ENCODE measurements at regions not wholly inside any gene's neighbourhood (a gene's known extent, or its start where the extent isn't known, plus 50 kb on each side); places are given as distances from the start of the nearest gene placed in this dataset.

- no peak overlapping the region for H3K4me3 ChIP-seq (ENCODE audit: low read depth in 1 of 3, low read length in 3 of 3)
- no peak overlapping the region for H3K9ac ChIP-seq (ENCODE audit: low read depth in 1 of 2, low read length in 2 of 2)
- no peaks in the 10 kb centered on the region for H3K9me3 ChIP-seq (ENCODE audit: control insufficient read depth in 4 of 4, low read length in 3 of 4)
- H3K36me3 ChIP-seq (ENCODE audit: control insufficient read depth in 4 of 4, insufficient read depth in 3 of 4, low read depth in 1 of 4, low read length in 3 of 4), result no peaks in the 10 kb centered on the region
- no peaks in the 10 kb centered on the region for H3K27me3 ChIP-seq (ENCODE audit: control insufficient read depth in 4 of 4, insufficient read depth in 4 of 4, low read length in 3 of 4)
- WGBS, result 18% methylated on average over 4 of the region's 4 CpGs
- no peak overlapping the region for H3K27ac ChIP-seq (ENCODE audit: low read depth in 1 of 2, low read length in 2 of 2)
- TF ChIP-seq, protein P1, sequence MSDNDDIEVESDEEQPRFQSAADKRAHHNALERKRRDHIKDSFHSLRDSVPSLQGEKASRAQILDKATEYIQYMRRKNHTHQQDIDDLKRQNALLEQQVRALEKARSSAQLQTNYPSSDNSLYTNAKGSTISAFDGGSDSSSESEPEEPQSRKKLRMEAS (IDR thresholded peaks at IDR 0.05), result no peak
- TF ChIP-seq HNF4A (conservative IDR thresholded peaks at IDR 0.05) (no peak), RXRA (IDR thresholded peaks at IDR 0.05) (no peak), JUND (IDR thresholded peaks at IDR 0.05) (no peak), SP1 (IDR thresholded peaks at IDR 0.05) (no peak), EGR1 (IDR thresholded peaks at IDR 0.05; ENCODE audit: low read depth in 2 of 2) (no peak), NR2F2 (IDR thresholded peaks at IDR 0.05) (no peak), FOXA1 (IDR thresholded peaks at IDR 0.05) (no peak), TAF1 (conservative IDR thresholded peaks at IDR 0.05) (no peak), HNF4G (IDR thresholded peaks at IDR 0.05) (no peak), YY1 (IDR thresholded peaks at IDR 0.05) (no peak)
- TF ChIP-seq, protein P2, sequence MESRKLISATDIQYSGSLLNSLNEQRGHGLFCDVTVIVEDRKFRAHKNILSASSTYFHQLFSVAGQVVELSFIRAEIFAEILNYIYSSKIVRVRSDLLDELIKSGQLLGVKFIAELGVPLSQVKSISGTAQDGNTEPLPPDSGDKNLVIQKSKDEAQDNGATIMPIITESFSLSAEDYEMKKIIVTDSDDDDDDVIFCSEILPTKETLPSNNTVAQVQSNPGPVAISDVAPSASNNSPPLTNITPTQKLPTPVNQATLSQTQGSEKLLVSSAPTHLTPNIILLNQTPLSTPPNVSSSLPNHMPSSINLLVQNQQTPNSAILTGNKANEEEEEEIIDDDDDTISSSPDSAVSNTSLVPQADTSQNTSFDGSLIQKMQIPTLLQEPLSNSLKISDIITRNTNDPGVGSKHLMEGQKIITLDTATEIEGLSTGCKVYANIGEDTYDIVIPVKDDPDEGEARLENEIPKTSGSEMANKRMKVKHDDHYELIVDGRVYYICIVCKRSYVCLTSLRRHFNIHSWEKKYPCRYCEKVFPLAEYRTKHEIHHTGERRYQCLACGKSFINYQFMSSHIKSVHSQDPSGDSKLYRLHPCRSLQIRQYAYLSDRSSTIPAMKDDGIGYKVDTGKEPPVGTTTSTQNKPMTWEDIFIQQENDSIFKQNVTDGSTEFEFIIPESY (IDR thresholded peaks at IDR 0.05), result no peak
- TF ChIP-seq, protein P3, sequence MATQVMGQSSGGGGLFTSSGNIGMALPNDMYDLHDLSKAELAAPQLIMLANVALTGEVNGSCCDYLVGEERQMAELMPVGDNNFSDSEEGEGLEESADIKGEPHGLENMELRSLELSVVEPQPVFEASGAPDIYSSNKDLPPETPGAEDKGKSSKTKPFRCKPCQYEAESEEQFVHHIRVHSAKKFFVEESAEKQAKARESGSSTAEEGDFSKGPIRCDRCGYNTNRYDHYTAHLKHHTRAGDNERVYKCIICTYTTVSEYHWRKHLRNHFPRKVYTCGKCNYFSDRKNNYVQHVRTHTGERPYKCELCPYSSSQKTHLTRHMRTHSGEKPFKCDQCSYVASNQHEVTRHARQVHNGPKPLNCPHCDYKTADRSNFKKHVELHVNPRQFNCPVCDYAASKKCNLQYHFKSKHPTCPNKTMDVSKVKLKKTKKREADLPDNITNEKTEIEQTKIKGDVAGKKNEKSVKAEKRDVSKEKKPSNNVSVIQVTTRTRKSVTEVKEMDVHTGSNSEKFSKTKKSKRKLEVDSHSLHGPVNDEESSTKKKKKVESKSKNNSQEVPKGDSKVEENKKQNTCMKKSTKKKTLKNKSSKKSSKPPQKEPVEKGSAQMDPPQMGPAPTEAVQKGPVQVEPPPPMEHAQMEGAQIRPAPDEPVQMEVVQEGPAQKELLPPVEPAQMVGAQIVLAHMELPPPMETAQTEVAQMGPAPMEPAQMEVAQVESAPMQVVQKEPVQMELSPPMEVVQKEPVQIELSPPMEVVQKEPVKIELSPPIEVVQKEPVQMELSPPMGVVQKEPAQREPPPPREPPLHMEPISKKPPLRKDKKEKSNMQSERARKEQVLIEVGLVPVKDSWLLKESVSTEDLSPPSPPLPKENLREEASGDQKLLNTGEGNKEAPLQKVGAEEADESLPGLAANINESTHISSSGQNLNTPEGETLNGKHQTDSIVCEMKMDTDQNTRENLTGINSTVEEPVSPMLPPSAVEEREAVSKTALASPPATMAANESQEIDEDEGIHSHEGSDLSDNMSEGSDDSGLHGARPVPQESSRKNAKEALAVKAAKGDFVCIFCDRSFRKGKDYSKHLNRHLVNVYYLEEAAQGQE (IDR thresholded peaks at IDR 0.05), result no peak
- no peak for DNase-seq (ENCODE audit: low spot score)
- no peaks in the 10 kb centered on the region for H3K4me1 ChIP-seq (ENCODE audit: control insufficient read depth in 4 of 4, insufficient read depth in 4 of 4, low read length in 3 of 4)
These were observed 274.9 kb downstream of the FAM181B start for GRCh38 chr11:82458761-82459160.

GRCh38 chr11:82458147-82458546 is 275.5 kb downstream of the FAM181B start:
- H3K4me1 ChIP-seq (ENCODE audit: control insufficient read depth in 4 of 4, insufficient read depth in 4 of 4, low read length in 3 of 4), result no peaks in the 10 kb centered on the region
- WGBS, result 45% methylated on average over 1 of the region's 1 CpG
- no peak for DNase-seq (ENCODE audit: low spot score)
- no peaks in the 10 kb centered on the region for H3K36me3 ChIP-seq (ENCODE audit: control insufficient read depth in 4 of 4, insufficient read depth in 3 of 4, low read depth in 1 of 4, low read length in 3 of 4)
- H3K9ac ChIP-seq (ENCODE audit: low read depth in 1 of 2, low read length in 2 of 2), result no peak overlapping the region
- no peak overlapping the region for H3K27ac ChIP-seq (ENCODE audit: low read depth in 1 of 2, low read length in 2 of 2)
- TF ChIP-seq, protein P2 (IDR thresholded peaks at IDR 0.05), result no peak
- TF ChIP-seq HNF4A (conservative IDR thresholded peaks at IDR 0.05), result no peak
- TF ChIP-seq JUND (IDR thresholded peaks at IDR 0.05), result no peak
- no peak for TF ChIP-seq FOXA2 (IDR thresholded peaks at IDR 0.05)
- TF ChIP-seq EGR1 (IDR thresholded peaks at IDR 0.05; ENCODE audit: low read depth in 2 of 2), result no peak
- TF ChIP-seq HNF4G (IDR thresholded peaks at IDR 0.05), result no peak
- TF ChIP-seq, protein P4, sequence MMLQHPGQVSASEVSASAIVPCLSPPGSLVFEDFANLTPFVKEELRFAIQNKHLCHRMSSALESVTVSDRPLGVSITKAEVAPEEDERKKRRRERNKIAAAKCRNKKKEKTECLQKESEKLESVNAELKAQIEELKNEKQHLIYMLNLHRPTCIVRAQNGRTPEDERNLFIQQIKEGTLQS (IDR thresholded peaks at IDR 0.05), result no peak
- TF ChIP-seq RAD21 (IDR thresholded peaks at IDR 0.05), result no peak
- no peak for TF ChIP-seq SP1 (IDR thresholded peaks at IDR 0.05)
- H3K9me3 ChIP-seq (ENCODE audit: control insufficient read depth in 4 of 4, low read length in 3 of 4), result no peaks in the 10 kb centered on the region
- H3K4me3 ChIP-seq (ENCODE audit: low read depth in 1 of 3, low read length in 3 of 3), result no peak overlapping the region
- H3K27me3 ChIP-seq (ENCODE audit: control insufficient read depth in 4 of 4, insufficient read depth in 4 of 4, low read length in 3 of 4), result no peaks in the 10 kb centered on the region

Measured in liver (tissue), 7 donors.